ENCODE measurements at regions not wholly inside any gene's neighbourhood (a gene's known extent, or its start where the extent isn't known, plus 50 kb on each side); places are given as distances from the start of the nearest gene placed in this dataset.

GRCh38 chr2:104405623-104406022, 448.3 kb upstream of the POU3F3 start:
- Mint-ChIP-seq H3K9me3 (no peaks in the 10 kb centered on the region), H3K4me3 (no peak overlapping the region), H3K36me3 (no peaks in the 10 kb centered on the region), H3K27me3 (no peaks in the 10 kb centered on the region), H3K27ac (no peak overlapping the region), H3K4me1 (no peaks in the 10 kb centered on the region)
- no peak for DNase-seq
- CTCF ChIA-PET, result no interaction called here

- Mint-ChIP-seq H3K9me3 (no peaks in the 10 kb centered on the region), H3K4me3 (no peak overlapping the region), H3K4me1 (no peaks in the 10 kb centered on the region), H3K27ac (no peak overlapping the region), H3K36me3 (no peaks in the 10 kb centered on the region), H3K27me3 (no peaks in the 10 kb centered on the region)
- CTCF ChIA-PET, result no interaction called here
- no peak for DNase-seq
Measured at GRCh38 chr2:104406261-104406726, 447.6 kb upstream of the POU3F3 start.

GRCh38 chr2:104407641-104408040, 446.3 kb upstream of the POU3F3 start:
- H3K27ac Mint-ChIP-seq, result no peak overlapping the region
- CTCF ChIA-PET, result no interaction called here
- H3K9me3 Mint-ChIP-seq, result no peaks in the 10 kb centered on the region
- H3K27me3 Mint-ChIP-seq, result no peaks in the 10 kb centered on the region
- no peak for DNase-seq
- no peaks in the 10 kb centered on the region for H3K36me3 Mint-ChIP-seq
- no peaks in the 10 kb centered on the region for H3K4me1 Mint-ChIP-seq
- no peak overlapping the region for H3K4me3 Mint-ChIP-seq

GRCh38 chr2:104408266-104408665, 445.6 kb upstream of the POU3F3 start:
- no peaks in the 10 kb centered on the region for H3K27me3 Mint-ChIP-seq
- CTCF ChIA-PET, result no interaction called here
- no peaks in the 10 kb centered on the region for H3K36me3 Mint-ChIP-seq
- H3K9me3 Mint-ChIP-seq, result no peaks in the 10 kb centered on the region
- DNase-seq, result no peak
- no peak overlapping the region for H3K4me3 Mint-ChIP-seq
- H3K27ac Mint-ChIP-seq, result no peak overlapping the region
- H3K4me1 Mint-ChIP-seq, result no peaks in the 10 kb centered on the region

GRCh38 chr2:104410136-104410535, 443.8 kb upstream of the POU3F3 start:
- no peak for DNase-seq
- H3K9me3 Mint-ChIP-seq, result no peaks in the 10 kb centered on the region
- no peaks in the 10 kb centered on the region for H3K27me3 Mint-ChIP-seq
- CTCF ChIA-PET, result no interaction called here
- no peaks in the 10 kb centered on the region for H3K36me3 Mint-ChIP-seq
- H3K4me3 Mint-ChIP-seq, result no peak overlapping the region
- H3K27ac Mint-ChIP-seq, result no peak overlapping the region
- H3K4me1 Mint-ChIP-seq, result no peaks in the 10 kb centered on the region

- H3K36me3 Mint-ChIP-seq, result no peaks in the 10 kb centered on the region
- no peaks in the 10 kb centered on the region for H3K27me3 Mint-ChIP-seq
- CTCF ChIA-PET, result no interaction called here
- no peaks in the 10 kb centered on the region for H3K4me1 Mint-ChIP-seq
- peak; percentile 33 for DNase-seq
- no peaks in the 10 kb centered on the region for H3K9me3 Mint-ChIP-seq
- no peak overlapping the region for H3K4me3 Mint-ChIP-seq
- H3K27ac Mint-ChIP-seq, result no peak overlapping the region
Measured at GRCh38 chr2:104412384-104412783, 441.5 kb upstream of the POU3F3 start.

- CTCF ChIA-PET, result no interaction called here
- DNase-seq, result no peak
- Mint-ChIP-seq H3K27me3 (no peaks in the 10 kb centered on the region), H3K9me3 (no peaks in the 10 kb centered on the region), H3K4me1 (no peaks in the 10 kb centered on the region), H3K4me3 (no peak overlapping the region), H3K36me3 (no peaks in the 10 kb centered on the region), H3K27ac (no peak overlapping the region)
Measured at GRCh38 chr2:104413890-104414289, 440.0 kb upstream of the POU3F3 start.

GRCh38 chr2:104415284-104415683, 438.6 kb upstream of the POU3F3 start:
- Mint-ChIP-seq H3K27ac (no peak overlapping the region), H3K9me3 (no peaks in the 10 kb centered on the region), H3K4me1 (no peaks in the 10 kb centered on the region), H3K36me3 (no peaks in the 10 kb centered on the region), H3K27me3 (no peaks in the 10 kb centered on the region), H3K4me3 (no peak overlapping the region)
- CTCF ChIA-PET, result no interaction called here
- DNase-seq, result no peak

- no peaks in the 10 kb centered on the region for H3K4me1 Mint-ChIP-seq
- CTCF ChIA-PET, result no interaction called here
- DNase-seq, result no peak
- H3K36me3 Mint-ChIP-seq, result no peaks in the 10 kb centered on the region
- H3K27me3 Mint-ChIP-seq, result no peaks in the 10 kb centered on the region
- no peaks in the 10 kb centered on the region for H3K9me3 Mint-ChIP-seq
- no peak overlapping the region for H3K27ac Mint-ChIP-seq
- no peak overlapping the region for H3K4me3 Mint-ChIP-seq
Measured at GRCh38 chr2:104416339-104417000, 437.4 kb upstream of the POU3F3 start.

GRCh38 chr2:104420420-104420819, 433.5 kb upstream of the POU3F3 start:
- Mint-ChIP-seq H3K4me3 (no peak overlapping the region), H3K27ac (no peak overlapping the region), H3K27me3 (no peaks in the 10 kb centered on the region), H3K4me1 (no peaks in the 10 kb centered on the region), H3K9me3 (no peaks in the 10 kb centered on the region), H3K36me3 (no peaks in the 10 kb centered on the region)
- DNase-seq, result no peak
- CTCF ChIA-PET, result no interaction called here

- H3K36me3 Mint-ChIP-seq, result no peaks in the 10 kb centered on the region
- no peaks in the 10 kb centered on the region for H3K27me3 Mint-ChIP-seq
- no peak for DNase-seq
- H3K4me1 Mint-ChIP-seq, result no peaks in the 10 kb centered on the region
- H3K27ac Mint-ChIP-seq, result no peak overlapping the region
- H3K4me3 Mint-ChIP-seq, result no peak overlapping the region
- CTCF ChIA-PET, result no interaction called here
- H3K9me3 Mint-ChIP-seq, result no peaks in the 10 kb centered on the region
Measured at GRCh38 chr2:104420953-104421352, 433.0 kb upstream of the POU3F3 start.

GRCh38 chr2:104425850-104426595, 427.9 kb upstream of the POU3F3 start:
- H3K36me3 Mint-ChIP-seq, result no peaks in the 10 kb centered on the region

GRCh38 chr2:104428155-104428554, 425.8 kb upstream of the POU3F3 start:
- no peaks in the 10 kb centered on the region for H3K36me3 Mint-ChIP-seq
- no peaks in the 10 kb centered on the region for H3K9me3 Mint-ChIP-seq
- no peak for DNase-seq
- H3K27me3 Mint-ChIP-seq, result peaks cover 4% of the 10 kb centered on the region
- CTCF ChIA-PET, result no interaction called here
- no peak overlapping the region for H3K27ac Mint-ChIP-seq
- H3K4me1 Mint-ChIP-seq, result no peaks in the 10 kb centered on the region
- H3K4me3 Mint-ChIP-seq, result no peak overlapping the region

More at GRCh38 chr2:104425850-104426595, 427.9 kb upstream of the POU3F3 start:
- CTCF ChIA-PET, result no interaction called here
- no peaks in the 10 kb centered on the region for H3K4me1 Mint-ChIP-seq
- H3K9me3 Mint-ChIP-seq, result no peaks in the 10 kb centered on the region
- no peak overlapping the region for H3K27ac Mint-ChIP-seq
- H3K27me3 Mint-ChIP-seq, result peaks cover 4% of the 10 kb centered on the region
- no peak for DNase-seq
- no peak overlapping the region for H3K4me3 Mint-ChIP-seq

- peaks cover 9% of the 10 kb centered on the region for H3K27me3 Mint-ChIP-seq
- no peaks in the 10 kb centered on the region for H3K9me3 Mint-ChIP-seq
- no peaks in the 10 kb centered on the region for H3K36me3 Mint-ChIP-seq
- CTCF ChIA-PET, result no interaction called here
- DNase-seq, result no peak
- no peak overlapping the region for H3K27ac Mint-ChIP-seq
- no peak overlapping the region for H3K4me3 Mint-ChIP-seq
- peaks cover 7% of the 10 kb centered on the region for H3K4me1 Mint-ChIP-seq
Measured at GRCh38 chr2:104429639-104430358, 424.1 kb upstream of the POU3F3 start.

GRCh38 chr2:104430359-104430740, 423.6 kb upstream of the POU3F3 start:
- Mint-ChIP-seq H3K4me3 (no peak overlapping the region), H3K4me1 (peaks cover 7% of the 10 kb centered on the region), H3K27me3 (peaks cover 9% of the 10 kb centered on the region), H3K36me3 (no peaks in the 10 kb centered on the region), H3K9me3 (no peaks in the 10 kb centered on the region), H3K27ac (no peak overlapping the region)
- no peak for DNase-seq
- CTCF ChIA-PET, result no interaction called here
